ENCODE measurements at regions not wholly inside any gene's neighbourhood (a gene's known extent, or its start where the extent isn't known, plus 50 kb on each side); places are given as distances from the start of the nearest gene placed in this dataset.

- no peak for TF ChIP-seq CTCF (IDR thresholded peaks at IDR 0.05; ENCODE audit: control extremely low read depth in 1 of 3, insufficient read depth in 1 of 3, low read depth in 1 of 3, low read length in 3 of 3)
- no peak for TF ChIP-seq POLR2A (IDR thresholded peaks at IDR 0.05; ENCODE audit: control extremely low read depth in 1 of 2, low read depth in 2 of 2, low read length in 2 of 2)
- no peak for TF ChIP-seq POLR2AphosphoS5 (IDR thresholded peaks at IDR 0.05; ENCODE audit: low read depth, low read length)
- TF ChIP-seq RFX5 (IDR thresholded peaks at IDR 0.05; ENCODE audit: borderline replicate concordance, low read depth, low read length), result no peak
- no peak for TF ChIP-seq EZH2 (IDR thresholded peaks at IDR 0.05; ENCODE audit: low read depth, low read length, severe bottlenecking)
- no peak for TF ChIP-seq CHD2 (IDR thresholded peaks at IDR 0.05; ENCODE audit: low read length)
- no peak for TF ChIP-seq SAP30 (IDR thresholded peaks at IDR 0.05; ENCODE audit: insufficient read depth, insufficient replicate concordance, low read length)
Measured at GRCh38 chr20:57958050-57958420, 248.2 kb upstream of the PMEPA1 start.

All from H1 (cell line).